ENCODE measurements at regions not wholly inside any gene's neighbourhood (a gene's known extent, or its start where the extent isn't known, plus 50 kb on each side); places are given as distances from the start of the nearest gene placed in this dataset.

DNA sequence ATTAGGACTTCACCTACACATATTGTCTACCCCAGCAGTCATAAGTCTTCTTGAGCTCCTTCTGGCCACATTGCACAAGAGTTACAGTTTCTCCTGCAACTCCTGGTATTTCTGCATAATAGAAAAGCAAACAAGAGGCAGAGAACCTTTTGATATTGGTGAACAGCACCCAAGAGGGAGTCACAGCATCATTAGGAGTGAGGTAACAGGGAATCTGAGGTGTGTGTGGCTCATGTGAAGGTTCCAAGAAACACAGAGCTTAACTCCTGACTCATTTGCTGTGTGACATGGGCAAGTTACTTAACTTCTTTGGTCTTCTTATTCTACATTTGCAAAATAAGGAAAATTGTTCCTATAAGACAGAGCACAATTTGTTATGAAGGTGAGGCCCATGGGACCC is 374.6 kb downstream of the INSC start:
- no peak for DNase-seq

DNA sequence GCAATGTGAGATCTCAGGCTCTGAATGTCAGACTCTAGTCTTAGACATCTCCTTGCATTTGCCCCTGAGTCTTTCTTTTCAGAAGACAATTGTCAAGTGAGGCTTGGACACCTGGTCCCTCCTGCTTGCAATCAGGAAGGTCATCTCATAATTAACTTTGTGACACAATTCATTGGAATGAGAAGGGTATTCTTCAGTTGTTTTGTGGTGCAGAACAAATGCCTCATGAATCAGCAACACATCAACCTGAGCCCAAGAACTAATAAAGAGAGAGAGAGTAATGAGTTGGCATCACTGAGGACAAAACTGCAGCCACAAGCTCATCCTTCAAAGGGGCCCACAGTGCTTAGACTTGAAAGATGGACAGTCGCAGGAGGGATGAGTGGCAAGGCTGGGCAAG is 375.8 kb downstream of the INSC start:
- DNase-seq: no peak

DNA sequence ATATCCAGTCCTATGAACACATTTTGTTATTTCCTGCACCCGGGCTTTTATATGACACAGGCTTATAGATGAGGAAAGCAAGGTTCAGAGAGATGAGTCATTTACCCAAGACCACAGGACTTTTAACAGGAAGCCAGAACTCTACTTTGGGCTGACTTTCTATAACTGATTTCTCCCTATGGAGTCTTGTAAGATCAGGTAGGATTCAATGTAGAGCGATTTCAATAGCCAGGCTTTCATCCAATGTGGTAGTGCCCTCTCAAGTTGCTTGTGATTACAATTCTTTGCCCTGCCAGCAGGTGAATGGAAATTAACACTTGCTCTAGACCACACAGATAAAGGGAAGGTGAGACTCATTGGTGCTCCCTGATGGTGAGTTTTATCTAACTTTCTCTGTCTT is 378.3 kb downstream of the INSC start:
- no peak for DNase-seq

DNA sequence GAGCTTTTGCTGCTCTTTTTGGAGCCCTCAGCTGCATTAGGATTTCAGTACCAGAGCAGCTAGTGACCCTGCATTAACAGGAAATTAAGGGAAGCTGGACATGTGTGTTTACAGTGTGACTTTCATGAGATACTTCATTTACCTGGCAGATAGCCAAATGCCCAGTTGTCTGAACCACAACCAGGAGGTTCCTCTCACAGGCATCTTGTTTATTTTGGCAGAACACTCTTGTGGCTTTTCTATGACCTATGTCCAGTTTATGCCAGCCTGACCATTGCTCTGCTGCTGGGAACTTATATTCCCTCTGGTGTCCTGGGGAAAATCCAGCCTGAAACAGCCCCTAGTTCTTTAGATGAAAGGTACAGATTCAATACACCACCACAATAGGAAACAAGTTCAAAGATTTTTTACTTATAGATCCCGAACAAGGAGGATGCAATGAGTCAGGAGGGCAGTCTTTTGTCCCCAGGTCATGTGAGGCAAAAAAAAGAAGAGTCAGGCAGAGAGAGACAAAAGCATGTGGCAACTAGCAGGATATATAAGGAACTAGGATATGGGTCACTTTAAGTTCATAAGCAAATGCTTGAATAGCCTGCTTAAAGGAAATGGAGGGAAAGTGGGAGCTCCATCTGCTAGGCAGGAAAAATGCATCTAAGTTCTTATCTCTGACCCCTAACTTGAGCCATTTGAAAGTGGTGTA is 379.3 kb downstream of the INSC start:
- DNase-seq: no peak

DNA sequence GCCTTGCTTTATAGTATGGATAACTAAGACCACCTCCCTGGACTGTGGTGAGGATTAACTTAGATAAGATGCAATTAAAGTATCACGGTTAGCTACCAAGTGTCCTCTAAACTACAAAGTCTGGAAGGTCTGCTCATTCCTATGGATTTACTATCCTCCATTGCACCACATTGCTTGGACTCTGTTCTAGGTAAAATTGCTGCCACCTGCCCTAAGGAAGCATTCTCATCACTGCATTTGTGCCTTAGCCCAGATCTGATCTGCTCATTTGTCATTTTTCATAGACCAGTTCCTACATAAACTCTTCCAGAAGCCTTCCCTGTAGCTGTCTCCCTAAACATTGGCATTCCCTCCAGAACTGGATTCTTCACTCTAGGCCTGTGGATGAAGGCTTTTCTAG is 380.0 kb downstream of the INSC start:
- no peak for DNase-seq

DNA sequence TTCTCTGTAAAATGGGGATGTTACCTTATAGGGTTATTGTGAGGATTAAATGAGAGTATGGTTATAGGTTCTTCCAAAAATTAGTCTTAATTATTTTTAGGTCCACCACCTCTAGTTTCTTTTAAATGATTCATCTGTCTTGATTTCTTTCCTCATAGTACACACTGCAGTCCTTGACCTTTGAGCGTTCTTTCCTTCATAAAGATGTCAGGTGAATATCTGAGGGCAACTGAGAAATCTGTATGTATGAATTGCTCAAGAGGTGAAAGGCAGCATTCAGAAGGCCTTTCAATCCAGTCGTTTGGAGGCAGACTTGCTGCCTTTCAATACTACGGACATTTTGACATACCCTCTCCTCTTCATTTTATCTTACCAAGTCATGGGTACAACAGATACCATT is 380.7 kb downstream of the INSC start:
- no peak for DNase-seq

DNA sequence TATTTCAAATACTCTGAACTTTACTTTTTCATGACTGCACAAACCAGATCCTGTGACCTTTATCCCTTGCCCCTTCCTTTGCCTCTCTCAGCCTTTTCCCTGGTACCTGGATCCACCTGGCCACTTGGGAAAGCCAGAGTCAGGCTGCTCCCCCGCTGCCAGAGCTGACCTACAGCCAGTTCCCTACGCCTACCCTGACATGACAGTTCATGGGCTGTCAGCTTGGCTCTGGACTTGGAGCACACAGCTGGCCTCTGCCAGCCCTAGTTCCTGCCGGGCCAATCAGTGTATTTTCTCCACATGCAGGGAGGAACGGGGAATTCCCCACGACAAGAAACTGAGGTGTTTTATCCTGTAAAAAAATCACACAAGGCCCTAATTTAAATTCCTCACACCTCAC is 382.6 kb downstream of the INSC start:
- no peak for DNase-seq

DNA sequence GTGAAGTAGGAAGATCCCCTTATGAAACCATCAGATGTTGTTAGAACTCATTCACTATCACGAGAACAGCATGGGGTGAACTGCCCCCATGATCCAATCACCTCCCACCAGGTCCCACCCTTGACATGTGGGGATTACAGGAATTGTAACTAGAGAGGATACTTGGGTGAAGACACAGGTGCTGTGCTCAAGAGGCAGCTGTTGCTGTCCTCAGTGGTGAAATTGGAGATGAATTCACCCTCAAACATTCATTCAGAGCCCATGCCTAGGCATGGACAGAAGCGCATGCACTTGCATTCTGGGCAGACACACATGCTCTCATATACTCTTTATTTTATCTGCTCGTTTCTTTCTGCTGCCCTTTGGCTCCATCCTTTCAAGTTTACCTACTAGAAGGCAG is 385.0 kb downstream of the INSC start:
- no peak for DNase-seq

DNA sequence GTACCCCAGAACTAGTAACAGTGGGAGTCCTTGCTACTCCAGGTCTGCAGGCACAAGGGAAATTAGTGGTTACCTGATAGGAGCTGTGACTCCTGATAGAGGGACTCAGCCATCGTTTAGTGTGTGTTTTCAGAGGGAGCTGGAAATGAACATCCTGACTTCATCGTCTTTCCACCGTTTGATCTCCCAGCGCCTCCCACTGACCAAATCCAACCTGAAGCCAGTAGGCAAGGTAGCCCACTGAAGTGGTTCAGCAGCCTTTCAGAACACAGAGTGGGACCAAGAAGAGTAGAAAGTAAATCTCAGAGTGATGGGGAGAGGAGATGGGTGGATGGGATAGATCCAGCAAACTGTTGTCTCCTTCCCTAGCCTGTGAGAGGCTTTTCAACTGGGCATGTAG is 385.9 kb downstream of the INSC start:
- DNase-seq: no peak

DNA sequence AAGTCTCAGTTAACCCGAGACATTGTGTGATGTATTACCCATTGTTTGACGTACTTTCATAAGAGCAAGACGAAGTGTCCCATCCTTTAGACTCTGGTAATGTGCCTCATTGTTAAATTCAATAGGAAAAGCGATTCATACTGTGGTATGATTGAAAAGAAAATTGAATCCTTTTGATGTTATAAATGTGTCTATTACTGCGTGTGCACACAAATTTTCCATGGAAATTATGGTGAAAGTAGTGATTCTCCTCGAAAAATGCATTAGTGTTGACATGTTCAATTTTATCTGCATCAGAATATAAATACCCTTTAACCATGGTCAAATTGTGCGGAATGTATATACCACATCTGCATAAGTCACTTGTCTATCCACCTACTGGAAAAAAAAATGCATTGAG is 386.8 kb downstream of the INSC start:
- DNase-seq: no peak

DNA sequence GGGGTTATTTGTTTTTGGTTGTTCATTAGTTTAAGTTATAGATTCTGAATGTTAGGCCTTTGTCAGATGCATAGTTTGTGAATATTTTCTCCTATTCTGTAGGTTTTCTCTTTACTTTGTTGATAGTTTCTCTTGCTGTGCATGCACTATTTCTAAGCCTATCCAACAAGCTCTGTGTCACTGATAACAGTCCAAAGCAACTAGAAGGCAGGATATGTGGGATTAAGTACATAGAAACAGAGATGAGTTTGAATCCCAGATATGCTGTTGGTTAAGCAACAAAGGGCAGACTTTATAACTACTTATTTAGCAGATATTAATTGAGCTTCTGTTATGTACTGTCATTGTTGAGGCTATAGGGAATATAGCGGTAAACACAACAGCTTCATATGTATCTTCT is 390.4 kb downstream of the INSC start:
- no peak for DNase-seq

DNA sequence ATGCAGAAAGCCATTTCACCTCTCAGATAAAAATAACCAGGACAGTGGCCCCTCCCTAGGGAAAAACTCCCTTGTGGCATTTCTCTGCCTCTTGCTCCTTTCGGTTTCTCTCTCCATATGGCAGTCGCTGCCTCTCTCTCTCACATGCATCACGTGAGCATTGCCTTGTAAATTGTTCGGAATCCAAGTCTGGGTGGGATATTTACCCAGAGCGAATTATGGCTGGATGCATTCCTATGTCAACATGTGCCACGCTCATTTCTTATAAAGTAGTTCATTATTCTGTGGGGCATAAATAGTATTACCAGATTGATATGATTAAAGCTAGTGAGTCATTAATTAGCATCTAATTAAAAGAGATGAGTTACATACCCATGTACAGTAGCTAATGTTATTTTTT is 392.9 kb downstream of the INSC start:
- no peak for DNase-seq

DNA sequence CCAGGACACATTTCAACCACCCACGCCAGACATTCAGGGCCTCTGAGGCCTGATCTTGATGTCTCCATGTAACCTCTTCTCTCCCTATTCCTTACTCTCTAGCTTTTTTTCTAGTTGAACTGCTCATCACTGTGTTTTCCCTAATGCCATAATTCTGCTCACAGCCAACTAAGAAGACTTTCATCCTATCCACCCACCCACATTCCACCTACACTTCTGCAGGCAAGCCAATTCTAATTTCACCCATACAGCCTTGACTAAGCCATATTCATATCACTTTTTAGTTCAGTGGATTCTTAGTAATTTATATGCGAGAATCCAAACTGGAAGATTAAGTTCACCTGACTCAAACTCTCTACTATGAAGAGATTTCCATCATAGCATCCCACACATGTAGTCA is 394.4 kb downstream of the INSC start:
- DNase-seq: no peak

DNA sequence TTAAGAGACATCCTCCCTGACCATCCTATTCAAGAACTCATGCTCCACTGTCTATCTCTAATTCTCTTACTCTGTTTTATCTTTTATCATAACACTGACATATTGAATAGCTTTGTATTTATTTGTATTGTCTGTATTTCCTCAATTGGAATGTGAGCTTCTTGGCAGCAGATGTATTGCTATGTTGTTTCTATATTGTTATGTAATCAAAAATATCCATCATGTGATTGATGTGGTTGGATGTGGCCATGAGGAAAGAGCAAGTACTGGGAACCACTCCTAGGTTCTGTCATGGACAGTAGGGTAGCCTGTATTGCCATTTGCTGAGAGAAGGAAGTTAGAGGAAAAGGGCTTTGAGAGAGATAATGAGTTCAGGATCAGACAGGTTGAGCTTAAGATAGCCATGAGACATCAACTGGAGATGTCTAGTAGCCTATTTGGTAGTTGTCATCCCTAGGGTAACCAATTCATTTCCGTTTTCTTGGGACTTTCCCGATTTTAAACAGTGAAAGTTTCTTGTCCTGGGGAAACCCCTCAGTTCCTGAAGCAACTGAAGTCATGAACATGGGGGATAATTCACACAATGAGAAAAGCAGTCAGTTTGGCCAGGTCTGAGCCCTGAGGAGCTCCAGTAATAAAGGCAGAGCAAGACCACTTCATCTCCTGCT is 404.5 kb downstream of the INSC start:
- no peak for DNase-seq

DNA sequence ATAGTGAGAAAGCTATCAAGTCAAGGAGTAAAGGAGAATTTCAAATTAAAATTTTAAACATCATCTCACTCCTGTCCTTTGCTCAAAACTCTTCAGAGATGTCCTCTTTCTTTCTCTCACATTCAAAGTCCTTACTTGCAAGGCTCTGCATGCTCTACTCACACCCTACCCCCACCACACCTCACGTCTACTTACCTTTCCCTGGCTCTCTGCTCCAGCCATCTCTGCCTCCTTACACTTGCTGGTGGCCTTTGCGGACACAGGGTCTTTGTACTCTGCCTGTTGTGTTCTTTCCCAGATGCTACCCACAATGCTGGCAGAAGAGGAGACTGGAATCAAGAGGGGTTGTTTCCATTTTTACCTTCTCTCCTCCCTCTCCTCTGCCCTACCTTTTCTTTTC is 405.2 kb downstream of the INSC start:
- no peak for DNase-seq

DNA sequence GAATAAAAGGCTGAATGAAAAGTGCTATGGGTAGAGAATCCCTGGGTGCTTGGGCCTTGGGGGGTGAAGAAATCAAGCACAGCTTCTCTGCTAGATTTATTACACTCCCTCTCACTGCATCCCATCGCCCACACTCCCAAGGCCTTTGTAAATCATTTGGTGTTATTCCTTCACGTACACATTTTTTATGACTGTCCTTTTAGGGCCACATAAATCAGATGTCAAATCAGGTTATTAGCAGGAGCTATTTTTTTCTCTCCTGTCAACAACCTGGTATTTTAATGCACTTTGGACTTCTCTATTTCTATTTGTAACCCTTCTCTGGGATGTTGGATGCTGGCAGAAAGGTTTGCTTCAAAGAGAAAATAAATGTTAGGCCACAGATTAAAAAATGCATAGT is 408.8 kb downstream of the INSC start:
- DNase-seq: no peak

DNA sequence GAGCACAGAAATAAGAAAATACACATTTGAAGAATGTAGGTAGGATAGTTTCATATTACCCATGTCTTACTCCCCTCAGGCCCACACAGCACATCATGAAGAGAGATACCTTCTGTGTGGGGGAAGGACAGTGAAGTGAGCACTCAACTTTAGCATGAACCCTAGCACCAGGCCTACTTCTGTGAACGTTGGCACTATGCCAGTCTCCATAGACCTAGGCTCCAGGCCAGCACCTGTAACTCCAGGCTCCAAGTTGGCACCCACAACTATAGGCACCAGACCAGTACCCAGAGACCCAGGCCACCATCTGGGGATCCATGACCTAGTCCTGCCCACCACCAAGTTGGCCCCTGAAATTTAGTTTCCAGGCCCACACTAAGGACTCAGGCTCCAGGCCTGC is 410.9 kb downstream of the INSC start:
- DNase-seq: no peak

DNA sequence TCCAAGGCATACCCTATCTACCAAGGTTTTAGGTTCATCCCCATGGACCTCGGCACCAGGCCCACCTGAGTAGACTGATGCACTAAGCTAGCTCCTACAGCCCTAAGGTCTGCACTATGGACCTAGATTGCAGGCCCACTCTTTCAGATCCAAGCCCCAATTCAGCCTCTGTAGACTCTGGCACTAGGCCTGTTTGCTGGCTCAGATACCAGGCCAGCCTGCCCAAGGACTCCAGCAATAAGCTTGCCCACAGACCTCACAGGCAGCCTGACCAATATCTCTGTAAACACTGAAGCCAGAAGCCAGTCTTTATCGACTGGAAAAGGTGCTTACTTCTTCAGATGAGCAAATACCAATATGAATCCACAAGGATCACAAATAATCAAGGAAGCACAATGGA is 411.3 kb downstream of the INSC start:
- DNase-seq: no peak

DNA sequence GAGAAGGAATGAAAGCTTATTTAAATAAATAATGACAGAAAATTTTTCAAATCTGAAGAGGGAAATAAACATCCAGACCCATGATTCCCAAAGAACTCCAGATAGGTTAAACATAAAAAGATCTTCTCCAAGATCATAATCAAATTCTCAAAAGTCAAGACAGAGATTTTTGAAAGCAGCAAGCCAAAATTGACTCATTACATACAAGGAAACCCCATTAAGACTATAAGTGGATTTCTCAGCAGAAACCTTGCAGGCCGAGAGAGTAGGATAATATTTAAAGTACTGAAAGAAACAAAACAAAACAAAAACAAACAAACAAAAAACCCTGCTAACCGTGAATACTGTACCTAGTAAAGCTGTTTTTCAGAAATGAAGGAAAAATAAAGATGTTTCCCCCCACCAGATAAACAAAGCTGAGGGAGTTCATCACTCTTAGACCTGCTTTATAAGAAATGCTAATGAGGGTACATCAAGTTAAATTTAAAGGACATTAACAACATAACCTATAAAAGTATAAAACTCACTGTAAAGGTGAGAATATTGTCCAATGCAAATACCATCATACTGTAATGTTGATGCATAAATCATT is 412.2 kb downstream of the INSC start:
- no peak for DNase-seq

DNA sequence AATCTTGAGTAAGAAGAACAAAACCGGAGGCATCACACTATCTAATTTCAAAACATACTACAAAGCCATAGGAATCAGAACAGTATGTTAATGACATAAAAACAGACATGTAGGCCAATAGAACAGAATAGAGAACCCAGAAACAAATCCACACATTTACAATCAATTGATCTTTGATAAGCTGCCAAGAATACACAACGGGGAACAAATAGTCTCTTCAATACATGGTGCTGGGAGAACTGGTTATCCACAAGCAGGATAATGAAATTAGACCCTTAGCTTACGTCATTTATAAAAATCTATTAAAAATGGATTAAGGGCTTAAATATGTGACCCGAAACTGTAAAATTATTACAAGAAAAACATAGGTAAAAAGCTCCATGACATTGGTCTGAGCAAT is 417.7 kb downstream of the INSC start:
- no peak for DNase-seq

DNA sequence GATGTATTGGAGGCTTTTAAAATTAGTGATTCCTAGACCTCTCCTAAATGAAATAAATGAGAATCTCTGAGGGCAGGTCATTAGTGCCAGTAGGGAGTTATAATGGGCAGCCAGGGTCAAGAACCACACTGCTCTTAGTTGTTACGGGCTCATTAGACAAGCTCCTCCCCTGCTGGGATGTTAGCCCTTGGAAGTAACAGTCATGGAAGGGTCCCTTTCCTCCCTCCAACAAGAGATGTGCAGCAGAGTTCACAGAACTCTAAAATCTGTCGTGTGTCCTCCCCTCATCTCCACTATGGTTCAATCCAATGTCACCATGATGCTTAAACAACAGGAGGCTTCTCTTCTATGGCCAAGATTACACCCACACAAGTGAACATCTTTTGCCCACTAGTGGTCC is 419.5 kb downstream of the INSC start:
- no peak for DNase-seq

DNA sequence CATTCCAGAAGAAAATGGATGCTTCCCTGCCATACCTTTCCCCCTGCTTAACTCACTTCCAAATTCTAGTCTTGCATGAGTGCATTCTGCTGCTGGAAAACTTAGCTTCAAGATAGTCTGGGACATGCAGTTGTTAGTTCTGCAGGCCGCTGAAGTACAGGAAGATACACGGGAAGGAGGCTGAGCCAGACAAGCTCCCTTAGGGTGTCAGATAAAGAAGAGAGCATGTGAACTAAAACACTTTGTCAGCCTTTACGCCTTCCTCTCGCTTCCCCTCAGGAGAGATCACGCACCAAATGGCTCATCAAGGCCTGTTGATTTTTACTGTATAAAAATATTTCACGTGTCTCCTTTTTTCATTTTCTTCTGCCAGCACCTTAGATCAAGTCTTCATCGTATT is 420.7 kb downstream of the INSC start:
- no peak for DNase-seq

DNA sequence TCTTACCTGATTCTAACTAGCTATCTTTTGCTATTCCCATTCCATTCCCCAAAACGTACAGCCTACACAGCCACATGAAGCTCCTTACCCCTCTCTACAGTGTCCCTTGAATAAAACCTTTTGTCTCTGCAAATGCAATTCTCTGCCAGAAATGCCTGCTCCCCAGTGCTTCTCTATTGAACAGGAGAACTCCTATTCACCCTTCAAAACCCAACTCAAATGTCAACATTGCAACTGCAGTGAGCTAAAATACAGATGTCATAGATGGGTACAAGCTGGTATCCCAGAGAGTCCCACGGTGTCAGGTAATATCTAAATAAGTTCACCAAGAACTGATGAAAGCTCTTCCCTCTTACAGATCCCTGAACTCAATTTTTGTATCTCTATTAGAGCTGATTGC is 421.7 kb downstream of the INSC start:
- DNase-seq: no peak

DNA sequence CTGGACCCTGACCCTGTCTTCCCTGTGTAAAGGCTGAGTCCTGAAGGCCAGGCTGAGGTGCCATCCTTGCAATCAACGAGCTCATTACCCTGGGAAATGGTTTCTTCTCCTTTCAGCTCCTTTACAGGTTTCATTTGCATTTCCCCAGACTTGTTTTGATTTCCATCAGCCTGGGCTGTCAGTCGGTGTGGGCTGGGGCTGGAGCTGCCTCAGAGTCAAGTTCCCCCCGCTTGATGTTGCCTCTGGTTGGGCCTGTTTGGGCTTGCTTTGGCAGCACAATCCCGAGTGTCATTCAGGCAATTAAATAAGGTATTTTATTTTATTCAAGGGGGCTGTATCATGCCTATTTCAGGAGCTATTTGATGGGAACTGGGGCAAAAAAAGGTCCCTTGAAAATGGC is 424.9 kb downstream of the INSC start:
- no peak for DNase-seq

DNA sequence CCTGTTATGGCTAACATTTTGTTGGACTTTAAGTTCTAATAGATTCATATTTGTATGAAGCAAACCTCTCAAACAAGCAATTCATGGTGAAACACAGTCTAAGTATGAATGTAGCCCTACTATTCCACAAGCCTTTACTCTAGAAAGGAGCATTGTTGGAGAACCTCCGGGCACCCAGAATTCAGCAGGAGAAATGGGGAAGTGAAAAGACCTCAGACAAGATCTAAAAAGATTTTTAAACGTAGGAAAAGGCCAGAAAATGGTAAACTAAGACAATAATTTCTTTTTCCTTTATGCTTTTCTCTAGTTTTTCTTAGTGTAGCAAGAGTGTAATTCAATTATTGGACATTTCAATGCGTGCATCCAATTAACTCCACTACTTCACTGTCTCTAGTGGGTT is 426.4 kb downstream of the INSC start:
- DNase-seq: no peak

Data from effector CD4-positive, alpha-beta T cell (primary cell).